ENCODE measurements at regions not wholly inside any gene's neighbourhood (a gene's known extent, or its start where the extent isn't known, plus 50 kb on each side); places are given as distances from the start of the nearest gene placed in this dataset.

GRCh38 chr5:92730486-92730885, 850.5 kb downstream of the NR2F1-AS1 start:
- no peak overlapping the region for H3K4me3 ChIP-seq (ENCODE audit: control insufficient read depth, low read depth, low read length)
- no peak for TF ChIP-seq CTCF (IDR thresholded peaks at IDR 0.05; ENCODE audit: control insufficient read depth, insufficient read depth, low read depth, low read length, missing control alignments)
- DNase-seq (ENCODE audit: low read depth): no peak

- TF ChIP-seq CTCF (IDR thresholded peaks at IDR 0.05; ENCODE audit: control insufficient read depth, insufficient read depth, low read depth, low read length, missing control alignments): no peak
- no peak for DNase-seq (ENCODE audit: low read depth)
- no peak overlapping the region for H3K4me3 ChIP-seq (ENCODE audit: control insufficient read depth, low read depth, low read length)
These were observed 851.9 kb downstream of the NR2F1-AS1 start for GRCh38 chr5:92729088-92729487.

DNA sequence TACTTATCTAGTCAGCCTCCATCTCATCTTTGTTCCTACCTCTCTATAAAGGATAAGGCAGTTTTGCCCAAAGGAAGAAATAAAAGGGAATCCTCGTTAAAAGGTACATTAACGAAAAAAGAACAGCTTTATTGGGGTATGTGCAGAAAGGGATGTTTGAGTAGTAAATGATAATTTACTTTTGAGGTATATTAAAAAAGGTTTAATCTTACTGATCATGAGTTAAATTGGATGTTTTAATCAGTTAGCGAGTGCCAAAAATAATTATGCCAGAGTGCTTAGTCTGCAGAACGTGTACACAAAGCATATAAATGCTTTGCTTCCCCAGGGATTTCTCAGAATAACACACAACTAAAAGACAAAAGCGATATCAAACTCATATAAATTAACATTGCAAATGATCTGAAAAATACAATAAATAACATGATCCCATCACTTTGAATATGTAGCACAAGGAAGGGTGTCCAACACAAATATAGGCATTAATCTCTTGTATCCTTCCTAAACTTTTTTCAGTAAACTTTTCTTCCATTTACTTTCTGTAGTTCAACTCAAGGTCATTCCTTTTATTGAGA, 865.0 kb downstream of the NR2F1-AS1 start:
- no peak overlapping the region for H3K4me3 ChIP-seq (ENCODE audit: control insufficient read depth, low read depth, low read length)
- no peak for DNase-seq (ENCODE audit: low read depth)
- TF ChIP-seq CTCF (IDR thresholded peaks at IDR 0.05; ENCODE audit: control insufficient read depth, insufficient read depth, low read depth, low read length, missing control alignments): no peak

DNA sequence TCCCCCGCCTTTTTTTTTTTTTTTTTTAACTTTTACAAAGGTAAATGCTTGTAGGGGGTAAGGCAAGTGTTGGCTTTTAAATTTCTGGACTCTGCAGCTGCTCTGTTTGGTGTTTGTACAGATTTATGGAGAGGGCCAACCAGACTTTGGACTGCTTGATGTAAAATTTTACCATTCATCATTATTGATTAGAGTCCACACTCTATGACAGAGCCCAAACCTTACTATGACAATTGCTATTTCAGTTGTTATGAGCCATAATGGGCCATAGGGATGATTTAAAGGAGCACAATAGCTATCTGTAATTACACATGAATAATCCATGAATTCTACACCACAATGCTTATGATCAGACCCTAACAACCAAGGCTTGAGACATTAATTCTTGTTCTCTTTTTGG, 867.2 kb downstream of the NR2F1-AS1 start:
- no peak overlapping the region for H3K4me3 ChIP-seq (ENCODE audit: control insufficient read depth, low read depth, low read length)
- no peak for TF ChIP-seq CTCF (IDR thresholded peaks at IDR 0.05; ENCODE audit: control insufficient read depth, insufficient read depth, low read depth, low read length, missing control alignments)
- no peak for DNase-seq (ENCODE audit: low read depth)

- DNase-seq (ENCODE audit: low read depth): no peak
- H3K4me3 ChIP-seq (ENCODE audit: control insufficient read depth, low read depth, low read length): no peak overlapping the region
- TF ChIP-seq CTCF (IDR thresholded peaks at IDR 0.05; ENCODE audit: control insufficient read depth, insufficient read depth, low read depth, low read length, missing control alignments): no peak
These were observed 867.7 kb downstream of the NR2F1-AS1 start for GRCh38 chr5:92713335-92713743.

GRCh38 chr5:92711956-92712355, 869.1 kb downstream of the NR2F1-AS1 start:
- no peak for TF ChIP-seq CTCF (IDR thresholded peaks at IDR 0.05; ENCODE audit: control insufficient read depth, insufficient read depth, low read depth, low read length, missing control alignments)
- DNase-seq (ENCODE audit: low read depth): no peak

DNA sequence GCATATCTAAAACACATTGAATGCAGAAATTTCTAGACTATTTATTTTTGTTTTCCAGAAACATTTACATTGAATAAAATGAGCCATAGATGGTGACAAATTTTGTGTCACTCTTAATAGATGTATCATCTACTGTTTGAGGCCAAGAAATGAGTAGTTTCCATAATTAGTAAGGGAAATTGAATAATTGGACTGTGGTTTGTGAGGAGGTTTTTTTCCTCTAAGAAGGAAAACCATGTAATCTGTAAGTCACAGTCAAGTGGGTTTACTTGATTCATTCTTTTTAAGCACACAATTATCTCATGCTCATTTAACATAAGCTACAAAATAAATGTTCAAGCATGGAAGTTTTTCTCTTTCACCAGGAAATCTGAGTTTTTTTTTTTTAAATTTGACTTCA, 876.4 kb downstream of the NR2F1-AS1 start:
- TF ChIP-seq CTCF (IDR thresholded peaks at IDR 0.05; ENCODE audit: control insufficient read depth, insufficient read depth, low read depth, low read length, missing control alignments): no peak
- H3K4me3 ChIP-seq (ENCODE audit: control insufficient read depth, low read depth, low read length): no peak overlapping the region
- DNase-seq (ENCODE audit: low read depth): peak; percentile 3

More at GRCh38 chr5:92711956-92712355, 869.1 kb downstream of the NR2F1-AS1 start:
- H3K4me3 ChIP-seq (ENCODE audit: control insufficient read depth, low read depth, low read length): no peak overlapping the region

Measured in AG09309 (cell line).